Prostate gland (tissue), 2 donors: ENCODE measurements at regions not wholly inside any gene's neighbourhood (a gene's known extent, or its start where the extent isn't known, plus 50 kb on each side); places are given as distances from the start of the nearest gene placed in this dataset.

Experiments
- POLR2A ChIP-seq: fragments of 450-650 bp; IDR thresholded peaks from one replicate; pipeline ENCODE4 v1.6.1; 2016; ENCODE audit warnings: antibody characterized with exemption, mild to moderate bottlenecking
- TF ChIP-seq, protein P1 (sequence below), 4 experiments: fragments of 200-600 bp in 2 of 4; fragments of 450-650 bp in 2 of 4; sonication (generic) in 2 of 4; IDR thresholded peaks; 1 replicate in 3 of 4; 2 replicates in 1 of 4; pipeline ENCODE4 v1.5.1; 2016 to 2019; ENCODE audit warnings: antibody characterized with exemption in 4 of 4, mild to moderate bottlenecking in 2 of 4, moderate library complexity in 2 of 4

DNA sequence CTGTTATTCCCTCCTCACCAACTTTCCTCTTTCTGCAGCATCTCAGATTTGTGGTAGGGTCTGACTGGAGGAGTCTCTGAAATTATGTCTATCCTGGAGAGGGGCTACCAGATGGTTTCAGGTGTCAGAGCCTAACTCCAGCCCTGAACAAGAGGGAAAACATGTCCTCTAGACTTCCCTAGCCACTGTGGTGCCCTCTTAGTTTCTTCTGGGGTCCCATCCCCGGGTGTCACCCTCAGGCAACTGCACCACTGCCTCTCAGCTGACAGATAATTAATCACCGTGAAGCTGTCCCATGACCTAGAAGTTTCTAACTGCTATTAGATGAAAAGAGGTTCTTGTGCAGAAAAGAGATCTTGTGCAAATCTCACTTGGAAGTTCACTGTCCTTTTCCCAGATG lies 95.1 kb upstream of the CELF4 start:
- TF ChIP-seq, protein P1, sequence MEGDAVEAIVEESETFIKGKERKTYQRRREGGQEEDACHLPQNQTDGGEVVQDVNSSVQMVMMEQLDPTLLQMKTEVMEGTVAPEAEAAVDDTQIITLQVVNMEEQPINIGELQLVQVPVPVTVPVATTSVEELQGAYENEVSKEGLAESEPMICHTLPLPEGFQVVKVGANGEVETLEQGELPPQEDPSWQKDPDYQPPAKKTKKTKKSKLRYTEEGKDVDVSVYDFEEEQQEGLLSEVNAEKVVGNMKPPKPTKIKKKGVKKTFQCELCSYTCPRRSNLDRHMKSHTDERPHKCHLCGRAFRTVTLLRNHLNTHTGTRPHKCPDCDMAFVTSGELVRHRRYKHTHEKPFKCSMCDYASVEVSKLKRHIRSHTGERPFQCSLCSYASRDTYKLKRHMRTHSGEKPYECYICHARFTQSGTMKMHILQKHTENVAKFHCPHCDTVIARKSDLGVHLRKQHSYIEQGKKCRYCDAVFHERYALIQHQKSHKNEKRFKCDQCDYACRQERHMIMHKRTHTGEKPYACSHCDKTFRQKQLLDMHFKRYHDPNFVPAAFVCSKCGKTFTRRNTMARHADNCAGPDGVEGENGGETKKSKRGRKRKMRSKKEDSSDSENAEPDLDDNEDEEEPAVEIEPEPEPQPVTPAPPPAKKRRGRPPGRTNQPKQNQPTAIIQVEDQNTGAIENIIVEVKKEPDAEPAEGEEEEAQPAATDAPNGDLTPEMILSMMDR (IDR thresholded peaks at IDR 0.05): no peak
- TF ChIP-seq POLR2A: no peak
